ENCODE measurements at regions not wholly inside any gene's neighbourhood (a gene's known extent, or its start where the extent isn't known, plus 50 kb on each side); places are given as distances from the start of the nearest gene placed in this dataset.

DNA sequence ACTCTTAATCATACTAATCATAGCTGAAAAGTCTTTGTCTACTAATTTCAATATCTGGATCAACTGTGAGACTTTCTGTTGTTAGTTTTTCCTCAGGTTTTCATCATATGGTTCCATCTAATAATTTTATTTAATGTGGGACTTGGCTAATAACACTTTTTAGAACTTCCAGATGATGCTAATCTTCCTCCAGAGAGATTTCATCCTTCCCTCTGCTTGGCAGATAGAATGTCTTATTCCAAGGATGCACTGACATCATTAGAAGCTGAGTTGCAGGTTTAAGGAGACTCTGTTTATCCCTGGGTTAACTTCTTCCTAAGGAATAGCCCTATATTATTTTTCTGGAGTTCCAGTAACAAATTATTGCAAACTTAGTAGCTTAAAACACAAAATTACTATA lies 325.6 kb downstream of the COG6 start:
- Histone ChIP-seq H3K4me3 (no peak overlapping the region), H3K27ac (no peak overlapping the region), H3K9me3 (no peaks in the 10 kb centered on the region), H3K4me1 (no peaks in the 10 kb centered on the region), H3K36me3 (no peaks in the 10 kb centered on the region), H3K27me3 (no peaks in the 10 kb centered on the region)
- ATAC-seq (no peak), DNase-seq (no peak)
- TF ChIP-seq, protein P1, sequence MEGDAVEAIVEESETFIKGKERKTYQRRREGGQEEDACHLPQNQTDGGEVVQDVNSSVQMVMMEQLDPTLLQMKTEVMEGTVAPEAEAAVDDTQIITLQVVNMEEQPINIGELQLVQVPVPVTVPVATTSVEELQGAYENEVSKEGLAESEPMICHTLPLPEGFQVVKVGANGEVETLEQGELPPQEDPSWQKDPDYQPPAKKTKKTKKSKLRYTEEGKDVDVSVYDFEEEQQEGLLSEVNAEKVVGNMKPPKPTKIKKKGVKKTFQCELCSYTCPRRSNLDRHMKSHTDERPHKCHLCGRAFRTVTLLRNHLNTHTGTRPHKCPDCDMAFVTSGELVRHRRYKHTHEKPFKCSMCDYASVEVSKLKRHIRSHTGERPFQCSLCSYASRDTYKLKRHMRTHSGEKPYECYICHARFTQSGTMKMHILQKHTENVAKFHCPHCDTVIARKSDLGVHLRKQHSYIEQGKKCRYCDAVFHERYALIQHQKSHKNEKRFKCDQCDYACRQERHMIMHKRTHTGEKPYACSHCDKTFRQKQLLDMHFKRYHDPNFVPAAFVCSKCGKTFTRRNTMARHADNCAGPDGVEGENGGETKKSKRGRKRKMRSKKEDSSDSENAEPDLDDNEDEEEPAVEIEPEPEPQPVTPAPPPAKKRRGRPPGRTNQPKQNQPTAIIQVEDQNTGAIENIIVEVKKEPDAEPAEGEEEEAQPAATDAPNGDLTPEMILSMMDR (IDR thresholded peaks at IDR 0.05): no peak
- no peak for TF ChIP-seq POLR2A (IDR thresholded peaks at IDR 0.05)
- intact Hi-C loops (cut with DNase I): no loop called here

DNA sequence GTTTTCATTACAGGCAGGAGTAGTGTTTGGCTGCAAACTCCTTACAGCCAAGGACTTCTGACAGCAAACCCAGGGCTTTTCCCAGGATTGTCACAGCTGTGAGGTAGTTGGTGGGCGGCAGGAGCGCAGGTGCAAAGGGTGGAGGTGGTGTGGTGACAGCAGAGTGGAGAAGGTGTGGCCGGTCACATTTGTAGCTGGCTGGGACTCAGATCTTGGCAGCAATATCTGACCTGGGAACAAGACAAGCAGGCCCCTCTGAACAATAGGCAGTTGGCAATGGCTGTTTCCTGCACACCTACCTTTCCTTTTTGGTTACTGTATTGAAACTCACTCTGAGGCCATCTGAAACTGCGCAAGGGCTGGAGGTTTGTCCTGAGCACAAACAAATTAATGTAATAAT lies 327.3 kb downstream of the COG6 start:
- intact Hi-C loops (cut with DNase I): no loop called here
- Histone ChIP-seq H3K9me3 (no peaks in the 10 kb centered on the region), H3K4me3 (no peak overlapping the region), H3K27ac (no peak overlapping the region), H3K36me3 (no peaks in the 10 kb centered on the region), H3K27me3 (no peaks in the 10 kb centered on the region), H3K4me1 (no peaks in the 10 kb centered on the region)
- TF ChIP-seq, protein P1 (IDR thresholded peaks at IDR 0.05): no peak
- no peak for TF ChIP-seq POLR2A (IDR thresholded peaks at IDR 0.05)
- ATAC-seq (no peak), DNase-seq (no peak)
- WGBS (ENCODE audit: insufficient coverage, low coverage, low lambda C conversion rate, missing lambda C conversion rate): 67% methylated on average over 2 of the region's 4 CpGs

- Histone ChIP-seq H3K27ac (no peak overlapping the region), H3K27me3 (no peaks in the 10 kb centered on the region), H3K4me3 (no peak overlapping the region), H3K9me3 (no peaks in the 10 kb centered on the region), H3K4me1 (no peaks in the 10 kb centered on the region), H3K36me3 (no peaks in the 10 kb centered on the region)
- no peak for TF ChIP-seq POLR2A (IDR thresholded peaks at IDR 0.05)
- TF ChIP-seq, protein P1 (IDR thresholded peaks at IDR 0.05): no peak
- DNase-seq: no peak
- 78% methylated on average over 4 of the region's 4 CpGs for WGBS (ENCODE audit: insufficient coverage, low coverage, low lambda C conversion rate, missing lambda C conversion rate)
- ATAC-seq: no peak
- intact Hi-C loops (cut with DNase I): no loop called here
Observed at GRCh38 chr13:39985071-39985470, 329.6 kb downstream of the COG6 start.

- H3K36me3 ChIP-seq: no peaks in the 10 kb centered on the region
Observed at GRCh38 chr13:39988351-39988750, 332.9 kb downstream of the COG6 start.

More at GRCh38 chr13:39988351-39988750, 332.9 kb downstream of the COG6 start:
- no peak for TF ChIP-seq POLR2A (IDR thresholded peaks at IDR 0.05)
- TF ChIP-seq, protein P1 (IDR thresholded peaks at IDR 0.05): no peak
- intact Hi-C loops (cut with DNase I): no loop called here
- Histone ChIP-seq H3K27me3 (no peaks in the 10 kb centered on the region), H3K9me3 (no peaks in the 10 kb centered on the region), H3K4me3 (no peak overlapping the region), H3K27ac (no peak overlapping the region), H3K4me1 (no peaks in the 10 kb centered on the region)
- 60% methylated on average over 6 of the region's 6 CpGs for WGBS (ENCODE audit: insufficient coverage, low coverage, low lambda C conversion rate, missing lambda C conversion rate)
- ATAC-seq (no peak), DNase-seq (no peak)

Data from right lobe of liver (tissue), 6 donors.